Activated CD8-positive, alpha-beta memory T cell treated with anti-CD3 and anti-CD28 coated beads, Interleukin-2, amount 50 U/mL, for 1 hour (primary cell): ENCODE measurements at regions not wholly inside any gene's neighbourhood (a gene's known extent, or its start where the extent isn't known, plus 50 kb on each side); places are given as distances from the start of the nearest gene placed in this dataset.
"Not testable (repeated sequence)": the region's sequence is repeated elsewhere in the genome, so short reads cannot be mapped to it uniquely, and the experiment has no call there.

Experiments
- DNase-seq: peaks from one replicate; pipeline ENCODE4 v3.0.0-alpha.2; 2020; ENCODE audit errors: extremely low read depth

DNA sequence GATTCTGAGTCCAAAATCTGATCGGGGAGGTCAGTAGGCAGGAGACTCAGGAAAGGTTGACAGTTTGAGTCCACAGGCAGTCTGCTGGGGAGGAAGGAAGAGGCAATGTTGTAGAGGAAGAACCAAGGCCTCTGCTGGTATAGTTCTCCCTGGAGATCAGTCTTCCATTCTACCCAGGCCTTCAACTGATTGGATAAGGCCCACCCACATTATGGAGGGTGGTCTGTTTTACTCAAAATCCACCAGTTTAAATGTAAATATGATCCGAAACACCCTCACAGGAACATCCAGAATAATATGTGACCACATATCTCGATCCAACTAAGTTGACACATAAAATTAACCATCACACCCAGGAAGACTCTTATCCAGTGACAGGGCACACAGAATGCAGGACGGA lies 425.3 kb upstream of the ZMIZ1 start:
- DNase-seq = no peak

DNA sequence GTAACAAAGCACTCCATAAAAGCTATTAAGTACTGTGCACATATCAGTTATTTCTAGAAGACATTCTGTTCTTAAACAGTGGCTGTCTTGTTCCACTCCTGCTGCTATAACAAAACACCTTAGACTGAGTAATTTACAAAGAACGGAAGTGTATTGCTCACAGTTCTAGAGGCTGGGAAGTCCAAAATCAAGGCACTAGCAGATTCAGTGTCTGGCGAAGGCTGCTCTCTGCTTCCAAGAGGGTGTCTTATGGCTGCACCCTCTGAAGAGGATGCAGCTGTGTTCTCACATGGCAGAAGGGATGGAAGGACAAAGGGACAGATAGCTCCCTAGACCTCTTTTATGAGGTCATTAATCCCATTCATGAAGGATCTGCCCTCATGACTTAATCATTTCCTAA lies 424.2 kb upstream of the ZMIZ1 start:
- DNase-seq = no peak

DNA sequence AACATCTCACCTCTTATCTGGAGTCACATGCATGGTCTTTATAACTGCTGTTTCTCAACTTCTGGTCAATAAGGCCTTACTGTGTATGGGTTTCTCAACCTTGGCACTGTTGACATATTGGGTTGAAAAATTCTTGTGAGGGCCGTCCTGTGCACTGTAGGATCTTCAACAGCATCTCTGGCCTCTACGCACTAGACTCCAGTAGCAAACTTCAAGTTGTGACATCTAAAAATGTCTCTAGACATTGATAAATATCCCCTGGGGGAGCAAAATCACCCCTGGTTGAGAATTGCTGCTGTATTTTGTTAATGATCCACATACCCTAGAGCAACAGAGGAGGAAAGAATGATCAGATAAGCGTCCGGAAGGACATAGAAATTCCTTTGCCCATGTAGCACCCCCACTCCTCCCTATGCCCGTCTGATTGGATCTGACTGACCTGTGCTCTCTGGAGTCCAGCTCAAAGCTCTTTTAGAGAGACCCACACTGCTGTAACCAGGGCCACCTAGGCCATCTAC lies 423.5 kb upstream of the ZMIZ1 start:
- no peak for DNase-seq

DNA sequence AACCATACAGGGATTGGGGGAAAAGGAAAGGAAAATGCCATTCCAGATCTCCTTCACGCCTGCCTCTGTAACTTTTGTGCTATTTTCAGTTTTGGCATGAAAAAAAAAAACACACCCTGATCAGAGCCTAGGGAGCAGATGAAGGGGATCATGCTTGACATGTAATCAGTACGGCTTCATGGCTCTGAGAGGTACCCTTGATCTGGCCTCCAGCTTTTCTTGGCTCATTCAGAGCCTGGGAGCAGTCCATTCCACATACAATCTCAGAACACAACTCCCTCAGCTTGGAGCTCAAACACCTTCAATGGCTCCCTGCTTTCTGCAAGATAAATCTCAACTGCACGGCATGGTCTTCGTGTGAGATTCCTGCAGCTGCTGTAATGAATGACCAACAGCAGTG lies 422.8 kb upstream of the ZMIZ1 start:
- DNase-seq = no peak

DNA sequence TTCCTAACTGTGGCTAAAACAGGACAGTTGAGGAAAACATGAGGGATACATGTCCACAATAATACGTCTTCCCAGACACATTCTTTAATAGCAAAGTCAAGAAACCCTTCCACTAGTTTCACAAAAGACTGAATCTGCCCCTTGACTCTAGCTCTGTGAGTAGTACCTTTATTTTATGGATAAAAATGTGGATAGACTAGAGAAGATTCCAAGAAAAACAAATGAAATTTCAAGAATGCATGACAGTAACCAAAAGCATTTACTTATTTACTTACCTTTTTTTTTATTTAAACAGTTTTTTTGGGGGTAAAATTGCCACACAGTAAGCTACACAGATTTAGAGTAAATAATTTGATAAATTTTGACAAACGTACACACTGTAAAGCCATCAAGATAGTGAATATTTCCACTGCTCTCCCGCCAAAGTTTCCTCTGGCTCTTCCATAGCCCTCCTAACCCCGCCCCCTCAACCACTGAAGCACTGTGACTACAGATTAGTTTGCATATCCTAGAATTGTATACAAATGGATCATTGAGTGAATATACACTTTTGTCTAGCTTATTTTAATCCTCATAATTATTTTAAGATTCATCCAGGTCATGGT lies 420.4 kb upstream of the ZMIZ1 start:
- no peak for DNase-seq

DNA sequence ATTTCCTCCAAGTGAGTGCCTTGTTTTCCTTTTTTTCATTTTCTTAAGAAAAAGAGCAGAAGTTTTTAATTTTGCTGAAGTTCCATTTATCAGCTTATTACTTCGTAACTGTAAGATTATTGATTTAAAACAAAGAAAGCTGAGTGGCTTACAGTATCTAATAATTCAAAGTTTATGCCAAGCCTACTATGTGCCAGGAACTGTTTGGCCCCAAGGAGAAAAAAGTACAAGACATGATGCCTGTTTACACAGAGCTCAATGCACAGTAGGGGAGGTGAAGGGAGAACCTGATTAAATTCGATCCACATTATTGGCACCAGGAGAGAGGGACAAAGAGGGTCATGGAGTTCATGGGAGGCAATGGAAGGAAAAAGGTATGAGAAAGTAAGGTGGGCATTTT lies 419.3 kb upstream of the ZMIZ1 start:
- no peak for DNase-seq

DNA sequence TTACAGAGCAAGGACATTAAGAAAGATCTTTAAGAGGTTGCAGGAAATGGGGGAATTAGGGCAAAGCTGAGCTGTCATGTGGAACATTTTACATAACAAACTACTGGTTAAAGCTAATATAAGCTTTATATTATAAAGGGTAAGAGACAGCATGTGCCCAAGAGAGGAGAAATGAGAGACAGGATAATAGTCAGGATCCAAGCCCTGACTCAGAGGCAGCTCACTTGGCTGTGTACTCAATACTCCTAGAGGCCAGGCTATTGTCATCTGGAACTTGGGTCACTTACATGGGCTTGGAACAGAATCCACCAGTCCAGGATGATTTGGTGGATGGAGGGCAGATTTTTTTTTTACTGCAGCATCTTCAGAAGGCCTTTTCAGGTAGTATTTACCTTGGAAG lies 418.6 kb upstream of the ZMIZ1 start:
- no peak for DNase-seq

DNA sequence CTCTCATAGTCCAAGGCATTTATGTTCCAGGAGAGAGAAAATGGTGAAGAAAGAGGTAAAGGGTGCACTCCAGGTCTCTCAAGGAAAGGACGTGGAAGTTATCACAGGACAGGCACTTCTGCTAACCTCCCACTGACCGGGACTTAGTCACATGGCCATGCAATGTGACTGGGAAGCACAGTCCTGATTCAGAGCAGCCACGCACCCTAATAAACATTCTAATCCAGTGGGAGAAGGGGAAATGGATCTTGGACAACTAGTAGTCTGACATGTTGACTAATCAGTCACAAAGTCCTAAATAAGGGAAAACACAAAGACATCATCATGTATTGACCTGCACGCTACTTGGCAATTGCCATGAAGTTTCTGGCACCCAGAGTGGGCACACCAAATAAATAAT lies 417.5 kb upstream of the ZMIZ1 start:
- no peak for DNase-seq

DNA sequence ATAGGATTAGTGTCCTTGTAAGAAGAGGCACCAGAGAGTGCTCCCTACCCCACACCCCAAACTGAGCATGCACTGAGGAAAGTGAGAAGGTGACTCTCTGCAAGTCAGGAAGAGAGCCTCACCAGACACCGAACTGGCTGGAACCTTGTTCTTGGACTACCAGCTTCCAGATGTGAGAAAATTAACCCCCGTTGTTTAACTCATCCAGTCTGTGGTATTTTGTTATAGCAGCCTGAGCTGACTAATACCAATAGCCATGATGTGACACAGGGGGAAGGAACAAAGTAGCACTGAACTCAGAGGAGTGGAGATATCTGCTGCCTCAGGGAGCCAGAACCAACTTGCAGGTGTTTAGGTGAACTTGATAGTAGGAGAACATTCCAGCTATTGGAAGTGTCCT lies 415.2 kb upstream of the ZMIZ1 start:
- DNase-seq = no peak

DNA sequence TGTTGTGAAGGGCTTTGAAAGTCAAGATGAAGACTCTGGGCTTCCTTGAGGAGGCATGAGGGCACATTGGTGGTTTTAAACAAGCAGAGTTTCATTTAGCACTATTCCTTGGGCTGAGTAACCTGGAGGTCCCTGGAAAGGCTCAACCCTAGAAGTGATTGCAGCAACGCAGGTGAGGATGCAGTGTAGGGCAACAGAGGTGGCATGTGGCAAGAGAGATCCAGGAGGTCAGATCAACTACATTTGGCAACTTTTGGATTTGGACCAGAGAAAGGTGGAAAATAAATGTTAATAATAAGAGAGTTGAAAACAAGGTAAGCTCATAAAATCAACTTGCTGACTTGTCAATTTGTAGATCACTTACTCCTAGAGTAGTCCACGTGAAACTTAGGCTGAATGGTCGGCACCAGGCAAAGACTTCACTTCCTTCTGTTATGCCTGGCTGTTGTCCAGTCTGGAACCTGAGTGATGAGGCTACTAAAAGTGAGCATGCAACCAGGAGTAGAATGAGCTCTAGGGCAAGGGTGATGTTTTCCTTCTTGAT lies 414.6 kb upstream of the ZMIZ1 start:
- DNase-seq = no peak

DNA sequence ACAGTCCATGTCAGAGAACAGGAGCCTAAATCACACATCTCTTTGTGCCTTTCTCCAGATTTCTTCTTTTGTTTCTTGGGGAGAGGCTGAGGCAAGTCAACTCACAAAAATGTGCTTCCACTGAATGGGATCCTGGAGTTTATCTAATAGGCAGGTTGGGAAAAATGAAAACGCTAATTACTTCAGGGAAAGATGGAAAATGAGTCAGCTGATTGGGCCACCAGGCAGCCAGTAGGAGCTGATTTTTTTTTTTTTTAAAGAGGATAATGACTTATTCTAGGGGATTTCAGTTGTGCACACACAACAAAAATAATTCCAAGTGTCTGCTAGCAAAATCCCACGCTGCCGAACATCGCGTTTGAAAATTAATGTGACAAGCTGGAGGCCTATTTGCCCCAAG lies 412.8 kb upstream of the ZMIZ1 start:
- DNase-seq = no peak

DNA sequence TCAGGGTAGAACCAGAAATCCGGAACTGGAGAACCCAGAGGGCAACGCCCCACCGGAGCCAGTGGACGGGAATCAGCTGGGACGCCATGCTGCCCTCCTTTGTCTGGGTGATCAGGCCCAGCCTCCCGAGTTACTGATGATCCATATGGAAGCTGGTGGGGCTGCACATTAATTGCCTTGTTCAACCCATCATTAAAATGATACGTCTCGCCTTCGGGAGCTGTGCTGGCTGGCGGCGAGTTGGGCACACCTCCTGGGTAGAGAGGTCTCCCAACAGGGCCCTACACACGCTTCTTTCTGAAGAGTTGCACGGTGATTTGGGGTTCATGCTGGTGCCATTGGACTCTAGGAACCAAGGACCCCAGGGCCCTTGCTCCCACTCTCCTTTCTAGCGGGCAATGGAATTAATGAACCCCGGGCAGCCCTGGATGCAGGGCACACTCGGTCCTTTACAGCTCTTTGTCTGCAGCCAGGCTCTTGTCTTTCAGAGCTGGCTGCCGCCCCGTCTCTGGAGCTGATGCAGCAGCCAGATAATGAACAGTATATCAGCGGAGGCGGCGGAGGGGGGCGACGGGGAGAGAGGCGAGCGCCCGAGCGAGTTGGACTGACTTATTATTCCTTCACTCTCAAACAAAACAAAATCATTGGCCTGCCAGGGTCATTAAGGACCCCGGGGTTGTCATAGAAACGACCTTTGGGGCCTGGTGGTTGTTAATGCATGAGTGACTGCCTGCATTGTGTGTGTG lies 412.2 kb upstream of the ZMIZ1 start:
- DNase-seq = no peak

DNA sequence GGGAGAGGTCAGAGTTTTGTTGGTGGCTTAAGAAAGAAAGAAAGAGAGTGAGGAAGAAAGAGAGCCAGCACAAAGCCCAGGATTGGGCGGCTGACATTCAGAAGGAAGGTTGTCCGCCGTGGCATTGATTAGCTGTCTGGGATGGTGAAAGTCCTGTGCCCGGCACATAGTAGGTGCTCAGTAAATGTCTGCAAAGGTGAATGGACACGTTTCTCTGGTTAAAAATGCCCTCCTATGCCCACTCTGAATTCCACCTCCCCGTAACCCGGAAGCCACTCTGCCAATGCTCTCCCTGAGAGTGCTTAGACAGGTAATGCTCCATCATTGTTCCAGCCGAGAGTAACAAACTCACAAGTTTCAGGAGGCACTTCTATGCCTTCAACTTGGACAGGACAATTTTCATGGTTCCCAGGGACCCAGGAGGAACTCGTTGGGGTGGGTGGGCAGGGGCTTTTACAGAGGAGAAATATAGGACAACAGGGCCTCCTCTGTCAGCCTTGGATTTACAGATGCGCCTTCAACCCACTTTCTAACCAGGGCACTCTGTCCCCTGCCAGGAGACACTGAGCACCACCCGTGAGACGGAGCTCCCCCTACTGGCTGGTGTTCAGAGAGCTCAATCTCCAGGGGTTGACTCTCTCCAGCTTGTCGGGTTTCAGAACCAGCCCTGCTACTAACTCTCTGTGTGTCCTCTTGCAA lies 411.5 kb upstream of the ZMIZ1 start:
- DNase-seq = no peak

DNA sequence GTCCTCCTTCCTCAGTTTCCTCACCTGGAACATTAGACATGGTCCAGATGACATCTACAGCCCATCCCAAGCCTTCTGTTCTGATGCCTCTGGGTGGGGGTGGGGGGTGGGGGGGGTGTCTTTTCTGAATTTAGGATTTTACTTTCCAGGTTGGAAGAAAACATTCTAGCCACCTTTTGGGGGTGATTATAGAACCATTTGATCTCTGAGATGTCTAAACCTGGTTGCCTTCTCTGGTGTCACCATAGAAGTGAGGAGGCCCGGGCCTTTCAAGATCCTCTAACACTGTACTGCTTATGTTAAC lies 411.0 kb upstream of the ZMIZ1 start:
- DNase-seq = no peak

DNA sequence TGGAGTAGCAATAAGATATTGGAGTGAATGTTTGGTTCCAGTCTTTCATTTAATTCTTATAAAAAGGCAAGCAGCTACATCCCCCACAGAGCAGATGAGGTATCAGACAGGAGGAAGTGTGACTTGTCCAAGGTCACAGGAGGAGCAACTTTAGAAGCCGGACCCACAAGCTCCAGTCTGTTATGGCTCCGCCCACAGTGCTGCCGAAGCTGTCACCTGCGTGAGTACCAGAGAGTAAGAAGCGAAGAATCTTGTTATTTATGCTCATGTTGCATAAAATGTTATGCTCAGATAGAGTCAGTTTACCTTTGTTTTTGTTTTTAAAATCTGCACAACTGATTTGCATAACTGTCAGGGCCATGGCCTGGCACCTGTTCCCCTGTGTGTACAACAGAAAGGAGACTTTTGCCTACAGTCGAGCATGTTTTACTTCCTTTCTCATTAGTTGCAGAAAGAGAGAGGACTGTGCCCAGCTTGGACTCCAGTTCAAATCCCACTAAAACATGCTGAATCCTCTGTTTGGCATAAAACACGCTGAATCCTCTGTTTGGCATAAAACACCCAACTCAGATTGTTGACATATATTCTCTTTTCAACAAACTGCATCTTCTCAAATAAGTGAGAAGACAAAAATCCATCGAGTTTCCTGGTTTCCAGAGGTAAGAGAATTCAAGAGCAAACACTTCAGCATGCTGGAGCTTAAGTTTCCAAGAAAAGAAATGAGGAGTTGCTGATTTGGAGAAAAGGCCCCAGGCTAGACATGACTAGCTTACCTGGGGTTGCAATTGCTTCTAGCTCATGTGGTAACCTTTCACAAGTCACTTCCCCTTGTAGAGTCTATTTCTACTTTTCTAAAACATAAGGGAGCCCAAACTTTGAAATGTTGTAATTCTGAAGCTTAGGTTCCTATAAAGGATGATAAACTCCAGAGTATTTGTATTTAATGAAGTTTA lies 409.8 kb upstream of the ZMIZ1 start:
- no peak for DNase-seq

DNA sequence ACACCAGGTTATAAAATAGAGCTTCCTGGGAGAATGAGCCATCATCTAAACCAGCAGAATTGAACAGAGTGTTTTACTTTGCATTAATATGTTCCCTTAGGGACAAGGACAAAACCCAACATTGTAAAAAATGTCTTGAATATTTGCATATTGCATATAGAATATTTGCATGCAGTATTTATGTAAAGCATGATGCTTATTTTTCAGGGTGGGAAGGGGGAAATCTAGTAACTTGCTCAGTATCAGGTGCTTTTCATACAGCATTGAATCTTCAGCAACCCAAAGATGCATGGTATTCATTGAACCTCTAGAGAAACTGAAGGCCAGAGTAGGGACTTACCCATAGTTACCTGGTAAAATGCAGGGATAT lies 409.2 kb upstream of the ZMIZ1 start:
- no peak for DNase-seq

DNA sequence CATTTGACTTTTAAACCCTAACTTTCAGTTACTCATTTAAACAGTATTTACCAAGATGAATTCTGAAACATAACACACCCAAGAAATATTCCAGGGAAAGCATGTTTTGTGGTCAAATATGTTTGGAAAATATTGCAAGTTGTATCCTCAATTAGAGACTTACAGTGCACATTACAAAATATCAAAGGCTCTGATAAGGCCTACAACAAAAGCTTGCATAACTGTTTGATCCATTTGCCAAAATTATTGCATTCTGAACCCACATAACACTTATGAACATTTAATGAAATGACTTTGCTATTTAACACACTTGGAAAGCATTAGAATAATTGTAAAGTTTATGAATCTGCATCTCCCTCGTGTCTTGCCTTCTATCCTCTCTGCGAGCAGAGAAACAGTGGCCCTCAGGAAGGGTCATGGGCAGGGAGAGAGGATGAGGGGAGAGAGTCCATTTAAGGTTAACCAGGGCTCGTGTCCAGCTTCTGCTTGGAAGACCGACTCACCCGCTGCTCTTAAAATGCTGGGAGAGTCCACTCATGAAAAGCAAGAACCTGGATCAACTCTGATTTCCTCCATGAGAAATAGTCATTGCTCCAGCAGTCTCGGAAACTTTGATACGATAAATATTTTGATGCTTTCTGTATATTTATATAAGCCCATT lies 408.2 kb upstream of the ZMIZ1 start:
- DNase-seq = no peak

DNA sequence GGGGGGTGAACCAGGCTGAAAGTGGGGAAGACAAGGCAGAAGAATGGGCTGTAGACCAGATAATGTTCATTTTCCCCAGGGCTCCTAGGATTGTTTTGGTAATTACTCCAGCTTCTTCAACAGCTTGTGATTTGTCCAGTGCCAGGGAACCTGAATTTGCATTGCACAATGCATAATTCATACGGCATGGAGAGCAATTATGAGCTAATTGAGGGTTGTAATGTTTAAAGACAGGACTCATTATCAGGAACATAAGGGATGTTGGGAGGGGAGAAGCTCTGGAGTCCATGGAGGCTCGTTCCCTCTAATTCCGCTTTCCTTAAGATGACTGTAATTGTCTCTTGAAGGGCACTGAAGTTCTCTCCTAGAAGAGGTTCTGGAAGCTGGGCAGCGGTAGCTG lies 405.0 kb upstream of the ZMIZ1 start:
- no peak for DNase-seq

DNA sequence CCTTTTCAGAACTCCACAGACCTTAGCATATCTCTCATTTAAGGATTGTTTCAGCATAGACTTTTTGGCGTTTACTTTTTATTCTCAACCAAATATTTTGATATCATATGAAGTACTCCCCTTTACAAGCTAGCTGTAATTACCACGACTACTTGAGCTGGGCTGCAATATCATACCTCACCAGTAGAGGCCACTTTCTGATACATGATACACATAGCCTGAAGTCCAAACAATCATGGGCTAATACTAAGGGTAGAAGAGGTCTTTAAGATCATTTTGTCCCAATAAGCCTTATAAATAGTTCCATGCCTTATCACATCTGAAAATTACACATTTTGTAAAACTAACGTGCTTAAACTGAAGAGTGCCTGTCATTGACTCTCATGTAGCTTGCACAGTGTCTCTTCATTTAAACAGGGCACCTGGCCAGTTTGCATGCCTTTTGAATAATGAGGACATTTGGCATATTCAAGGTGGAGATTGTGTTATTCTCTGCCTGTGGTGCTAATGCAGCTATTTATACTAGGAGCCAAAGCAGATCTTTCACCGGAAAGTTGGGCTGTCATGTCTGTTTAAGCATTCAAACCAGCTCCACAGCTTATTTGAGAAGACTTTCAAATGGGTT lies 403.7 kb upstream of the ZMIZ1 start:
- no peak for DNase-seq

DNA sequence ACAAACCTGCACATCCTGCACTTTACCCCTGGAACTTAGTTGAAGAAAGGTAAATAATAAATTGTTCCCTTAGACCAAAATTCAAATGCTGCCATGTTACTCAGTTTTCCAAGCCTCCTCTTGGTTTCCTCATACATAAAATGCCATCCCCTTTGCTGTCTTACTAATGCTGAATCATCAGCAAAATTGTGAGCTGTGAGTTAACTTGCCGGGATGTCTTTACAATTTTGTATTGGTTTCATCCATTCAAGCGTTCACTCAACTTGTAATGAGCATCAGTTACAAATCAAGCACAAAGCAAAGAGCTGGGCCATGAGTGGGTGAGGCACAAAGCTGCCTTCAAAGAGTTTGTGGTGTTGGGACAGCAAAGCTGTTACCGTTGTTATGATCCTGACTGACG lies 395.8 kb upstream of the ZMIZ1 start:
- no peak for DNase-seq

DNA sequence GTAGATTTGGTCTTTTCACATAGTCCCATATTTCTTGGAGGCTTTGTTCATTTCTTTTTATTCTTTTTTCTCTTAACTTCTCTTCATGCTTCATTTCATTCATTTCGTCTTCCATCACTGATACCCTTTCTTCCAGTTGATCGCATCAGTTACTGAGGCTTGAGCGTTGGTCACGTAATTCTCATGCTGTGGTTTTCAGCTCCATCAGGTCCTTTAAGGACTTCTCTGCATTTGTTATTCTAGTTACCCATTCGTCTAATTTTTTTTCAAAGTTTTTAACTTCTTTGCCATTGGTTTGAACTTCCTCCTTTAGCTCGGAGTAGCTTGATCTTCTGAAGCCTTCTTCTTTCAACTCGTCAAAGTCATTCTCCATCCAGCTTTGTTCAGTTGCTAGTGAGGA lies 387.6 kb upstream of the ZMIZ1 start:
- DNase-seq = not testable (repeated sequence)
